Small intestine (tissue), 7 donors: ENCODE measurements at regions not wholly inside any gene's neighbourhood (a gene's known extent, or its start where the extent isn't known, plus 50 kb on each side); places are given as distances from the start of the nearest gene placed in this dataset.

Source experiments
- DNase-seq, 2 donors: peaks; one replicate each; pipeline versions ENCODE4 v3.0.0 to v3.0.0-alpha.2; 2013
- FAIRE-seq: peaks from 2 replicates; lab custom pipeline; 2012; peaks lifted over from hg19 to GRCh38; lab: Jason Lieb, UNC
- H3K27ac ChIP-seq, 3 donors: one replicate each; pipeline ENCODE4 v1.5.1; 2013; ENCODE audit warnings: low read length in 2 of 3, mild to moderate bottlenecking in 2 of 3, control low read depth in 1 of 3, inconsistent platforms in 1 of 3, low read depth in 1 of 3, moderate library complexity in 1 of 3
- H3K27me3 ChIP-seq, 3 donors: one replicate each; pipeline ENCODE4 v1.6.1; 2013; ENCODE audit warnings: low read length in 3 of 3, inconsistent platforms in 1 of 3; ENCODE audit not compliant: control insufficient read depth in 3 of 3, insufficient read depth in 3 of 3
- H3K36me3 ChIP-seq, 3 donors: one replicate each; pipeline ENCODE4 v1.6.1; 2013; ENCODE audit warnings: low read length in 3 of 3, inconsistent platforms in 1 of 3, low read depth in 1 of 3, mild to moderate bottlenecking in 1 of 3, moderate library complexity in 1 of 3; ENCODE audit not compliant: control insufficient read depth in 3 of 3, insufficient read depth in 2 of 3
- H3K4me1 ChIP-seq, 3 donors: one replicate each; pipeline ENCODE4 v1.6.1; 2013; ENCODE audit warnings: low read length in 2 of 3, inconsistent platforms in 1 of 3, low read depth in 1 of 3, mild to moderate bottlenecking in 1 of 3, moderate library complexity in 1 of 3; ENCODE audit not compliant: control insufficient read depth in 3 of 3, insufficient read depth in 2 of 3
- H3K4me3 ChIP-seq, 3 donors: one replicate each; pipeline ENCODE4 v1.5.1; 2013; ENCODE audit warnings: low read length in 3 of 3, control low read depth in 1 of 3, inconsistent platforms in 1 of 3, low read depth in 1 of 3, mild to moderate bottlenecking in 1 of 3, moderate library complexity in 1 of 3
- H3K9me3 ChIP-seq, 2 donors: one replicate each; pipeline ENCODE4 v1.6.1; 2013; ENCODE audit warnings: low read depth in 1 of 2, low read length in 1 of 2; ENCODE audit not compliant: control insufficient read depth in 2 of 2, insufficient read depth in 1 of 2
- WGBS, 3 donors: extraction: QIAGEN DNeasy Blood & Tissue Kit; methylation state at CpG; one replicate each; pipeline ENCODE4 v1.1.7; 2013; 5-methylcytosine and 5-hydroxymethylcytosine counted together
- donor health status: healthy with polysubstance abuse.
- donor health status: control.
- donor health status: control.
- donor health status: Bipolar disorder and iron deficiency.
- donor health status: healthy.

GRCh38 chr15:27677951-27678350 lies 421.2 kb downstream of the OCA2 start:
- DNase-seq (no peak), FAIRE-seq (no peak)
- Histone ChIP-seq H3K4me3 (no peak overlapping the region), H3K27ac (no peak overlapping the region), H3K27me3 (no peaks in the 10 kb centered on the region), H3K9me3 (no peaks in the 10 kb centered on the region), H3K36me3 (no peaks in the 10 kb centered on the region), H3K4me1 (peaks cover 0 to 13% (median 0%) of the 10 kb centered on the region in 3 donors)
- 85 to 93% (median 90%) methylated on average over 6 of the region's 6 CpGs for whole genome bisulfite sequencing, 3 donors

- DNase-seq (no peak), FAIRE-seq (no peak)
- peaks cover 0 to 13% (median 0%) of the 10 kb centered on the region in 3 donors for H3K4me1 ChIP-seq
- WGBS, 3 donors, result 93 to 94% (median 93%) methylated on average over 9 of the region's 9 CpGs
- no peaks in the 10 kb centered on the region for H3K9me3 ChIP-seq
- no peak overlapping the region for H3K27ac ChIP-seq
- H3K4me3 ChIP-seq, result no peak overlapping the region
- no peaks in the 10 kb centered on the region for H3K36me3 ChIP-seq
- H3K27me3 ChIP-seq, result no peaks in the 10 kb centered on the region
These were observed 422.5 kb downstream of the OCA2 start for GRCh38 chr15:27676647-27677046.

DNA sequence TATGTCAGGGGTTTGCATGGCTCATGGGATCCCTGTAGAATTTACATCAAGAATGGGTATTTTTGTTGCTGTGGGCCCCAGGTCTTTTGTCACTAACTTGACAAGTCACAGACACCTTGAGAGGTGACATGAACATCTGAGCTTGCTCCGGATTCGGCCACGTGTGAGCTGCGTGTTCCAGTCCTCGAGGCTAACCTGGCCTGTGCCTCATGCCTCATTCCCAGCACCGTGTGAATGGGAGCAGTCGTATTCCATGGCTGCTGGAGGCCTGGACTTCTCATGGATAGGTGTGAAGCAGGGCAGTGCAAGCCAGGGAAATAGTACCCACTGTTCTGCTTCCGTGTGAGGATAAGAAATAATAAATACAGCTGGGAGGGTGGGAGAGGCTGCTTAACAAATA lies 423.5 kb downstream of the OCA2 start:
- H3K4me3 ChIP-seq, result no peak overlapping the region
- 77 to 86% (median 80%) methylated on average over 8 of the region's 8 CpGs for WGBS, 3 donors
- peaks cover 0 to 13% (median 0%) of the 10 kb centered on the region in 3 donors for H3K4me1 ChIP-seq
- H3K36me3 ChIP-seq, result no peaks in the 10 kb centered on the region
- H3K27me3 ChIP-seq, result no peaks in the 10 kb centered on the region
- H3K27ac ChIP-seq, result no peak overlapping the region
- DNase-seq (no peak), FAIRE-seq (no peak)
- H3K9me3 ChIP-seq, result peaks cover 0 to 3% of the 10 kb centered on the region in 2 donors

DNA sequence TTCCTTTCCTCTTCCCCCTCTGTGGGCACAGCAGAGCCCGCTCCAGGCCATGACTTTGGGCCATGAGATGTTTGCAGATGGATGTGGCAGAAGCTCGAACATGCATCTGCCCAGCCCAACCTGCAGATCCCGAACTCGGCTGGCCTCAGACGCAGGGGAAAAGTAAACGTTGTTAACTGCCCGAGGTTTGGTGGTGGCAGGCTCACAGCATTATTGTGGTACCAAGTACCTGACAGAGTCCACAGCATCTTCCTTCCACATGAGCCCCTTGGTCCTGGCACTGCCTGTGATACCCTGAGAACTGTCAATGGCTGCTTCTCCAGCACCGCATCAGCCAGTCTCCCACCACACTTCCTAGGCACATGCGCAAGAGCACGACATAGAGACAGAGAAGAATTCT lies 424.3 kb downstream of the OCA2 start:
- no peak overlapping the region for H3K4me3 ChIP-seq
- no peaks in the 10 kb centered on the region for H3K36me3 ChIP-seq
- peaks cover 0 to 7% (median 0%) of the 10 kb centered on the region in 3 donors for H3K4me1 ChIP-seq
- peaks cover 0 to 3% of the 10 kb centered on the region in 2 donors for H3K9me3 ChIP-seq
- DNase-seq, result no peak
- H3K27me3 ChIP-seq, result no peaks in the 10 kb centered on the region
- 61 to 78% (median 75%) methylated on average over 10 of the region's 10 CpGs for WGBS, 3 donors
- FAIRE-seq, result no peak
- H3K27ac ChIP-seq, result no peak overlapping the region

DNA sequence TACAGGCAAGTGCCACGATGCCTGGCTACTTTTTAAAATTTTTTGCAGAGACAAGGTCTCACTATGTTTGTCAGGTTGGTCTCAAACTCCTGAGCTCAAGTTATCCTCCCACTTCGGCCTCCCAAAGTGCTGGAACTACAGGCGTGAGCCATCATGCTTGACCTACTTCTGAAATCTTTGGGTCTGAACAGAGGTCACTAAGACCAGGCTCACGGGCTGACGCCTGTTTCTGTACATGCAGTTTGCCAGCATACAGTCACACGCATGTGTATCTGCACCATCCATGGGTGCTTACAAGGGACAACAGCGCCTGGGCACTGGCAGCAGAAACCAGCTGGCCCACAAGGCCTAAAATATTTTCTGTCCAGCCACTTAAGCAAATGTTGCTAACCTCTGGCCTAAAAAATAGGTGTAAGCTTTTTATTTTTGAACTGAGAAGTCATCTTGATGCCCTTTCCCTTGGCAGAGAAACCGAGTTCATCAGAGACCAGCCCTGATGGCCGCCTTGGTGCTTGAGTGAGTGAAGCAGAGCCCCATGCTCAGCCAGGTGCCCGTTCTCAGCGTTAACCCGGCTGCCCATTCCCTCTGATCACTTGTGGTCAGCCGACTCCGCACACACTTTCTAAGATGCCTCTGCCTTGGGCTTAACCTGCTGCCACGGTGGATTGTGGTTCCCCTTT lies 425.2 kb downstream of the OCA2 start:
- H3K4me1 ChIP-seq, result no peaks in the 10 kb centered on the region
- H3K4me3 ChIP-seq, result no peak overlapping the region
- peaks cover 0 to 3% of the 10 kb centered on the region in 2 donors for H3K9me3 ChIP-seq
- no peak for FAIRE-seq
- no peaks in the 10 kb centered on the region for H3K36me3 ChIP-seq
- H3K27ac ChIP-seq, result no peak overlapping the region
- 86 to 92% (median 87%) methylated on average over 15 of the region's 15 CpGs for WGBS, 3 donors
- no peaks in the 10 kb centered on the region for H3K27me3 ChIP-seq
- DNase-seq, result no peak

- Histone ChIP-seq H3K4me3 (no peak overlapping the region), H3K4me1 (no peaks in the 10 kb centered on the region), H3K27me3 (no peaks in the 10 kb centered on the region), H3K9me3 (peaks cover 0 to 5% of the 10 kb centered on the region in 2 donors), H3K36me3 (no peaks in the 10 kb centered on the region), H3K27ac (no peak overlapping the region)
- DNase-seq, result no peak
- no peak for FAIRE-seq
- 88 to 91% (median 91%) methylated on average over 8 of the region's 8 CpGs for WGBS, 3 donors
These were observed 426.6 kb downstream of the OCA2 start for GRCh38 chr15:27672537-27672936.

GRCh38 chr15:27671819-27672437 lies 427.2 kb downstream of the OCA2 start:
- no peak for DNase-seq
- 57 to 76% (median 74%) methylated on average over 13 of the region's 13 CpGs for WGBS, 3 donors
- Histone ChIP-seq H3K36me3 (no peaks in the 10 kb centered on the region), H3K27ac (no peak overlapping the region), H3K4me1 (no peaks in the 10 kb centered on the region), H3K9me3 (peaks cover 0 to 5% of the 10 kb centered on the region in 2 donors), H3K4me3 (no peak overlapping the region), H3K27me3 (no peaks in the 10 kb centered on the region)
- FAIRE-seq, result no peak

GRCh38 chr15:27670486-27671209 lies 428.5 kb downstream of the OCA2 start:
- H3K9me3 ChIP-seq, result peaks cover 0 to 6% of the 10 kb centered on the region in 2 donors
- DNase-seq, result no peak
- 58 to 78% (median 71%) methylated on average over 11 of the region's 11 CpGs for WGBS, 3 donors

More at GRCh38 chr15:27670486-27671209, 428.5 kb downstream of the OCA2 start:
- H3K4me3 ChIP-seq, result no peak overlapping the region
- no peak overlapping the region for H3K27ac ChIP-seq
- no peaks in the 10 kb centered on the region for H3K4me1 ChIP-seq
- no peak for FAIRE-seq
- H3K36me3 ChIP-seq, result no peaks in the 10 kb centered on the region
- H3K27me3 ChIP-seq, result no peaks in the 10 kb centered on the region
